ENCODE measurements at regions not wholly inside any gene's neighbourhood (a gene's known extent, or its start where the extent isn't known, plus 50 kb on each side); places are given as distances from the start of the nearest gene placed in this dataset.

- TF ChIP-seq, protein P1, sequence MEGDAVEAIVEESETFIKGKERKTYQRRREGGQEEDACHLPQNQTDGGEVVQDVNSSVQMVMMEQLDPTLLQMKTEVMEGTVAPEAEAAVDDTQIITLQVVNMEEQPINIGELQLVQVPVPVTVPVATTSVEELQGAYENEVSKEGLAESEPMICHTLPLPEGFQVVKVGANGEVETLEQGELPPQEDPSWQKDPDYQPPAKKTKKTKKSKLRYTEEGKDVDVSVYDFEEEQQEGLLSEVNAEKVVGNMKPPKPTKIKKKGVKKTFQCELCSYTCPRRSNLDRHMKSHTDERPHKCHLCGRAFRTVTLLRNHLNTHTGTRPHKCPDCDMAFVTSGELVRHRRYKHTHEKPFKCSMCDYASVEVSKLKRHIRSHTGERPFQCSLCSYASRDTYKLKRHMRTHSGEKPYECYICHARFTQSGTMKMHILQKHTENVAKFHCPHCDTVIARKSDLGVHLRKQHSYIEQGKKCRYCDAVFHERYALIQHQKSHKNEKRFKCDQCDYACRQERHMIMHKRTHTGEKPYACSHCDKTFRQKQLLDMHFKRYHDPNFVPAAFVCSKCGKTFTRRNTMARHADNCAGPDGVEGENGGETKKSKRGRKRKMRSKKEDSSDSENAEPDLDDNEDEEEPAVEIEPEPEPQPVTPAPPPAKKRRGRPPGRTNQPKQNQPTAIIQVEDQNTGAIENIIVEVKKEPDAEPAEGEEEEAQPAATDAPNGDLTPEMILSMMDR (IDR thresholded peaks at IDR 0.05), result peak; percentile 23; the same call in 1 of the 2 replicates
- Mint-ChIP-seq H3K36me3 (ENCODE audit: low read depth) (peaks cover 10% of the 10 kb centered on the region; the same call in 1 of the 2 replicates), H3K9me3 (no peaks in the 10 kb centered on the region), H3K27ac (peak overlapping the region; percentile 83), H3K4me3 (peak overlapping the region; percentile 67), H3K27me3 (ENCODE audit: insufficient read depth) (no peaks in the 10 kb centered on the region), H3K4me1 (ENCODE audit: low read depth) (peaks cover 50% of the 10 kb centered on the region)
- peak; percentile 45 for DNase-seq
Observed at GRCh38 chr6:9481292-9482029, 933.4 kb downstream of the TFAP2A start.

DNA sequence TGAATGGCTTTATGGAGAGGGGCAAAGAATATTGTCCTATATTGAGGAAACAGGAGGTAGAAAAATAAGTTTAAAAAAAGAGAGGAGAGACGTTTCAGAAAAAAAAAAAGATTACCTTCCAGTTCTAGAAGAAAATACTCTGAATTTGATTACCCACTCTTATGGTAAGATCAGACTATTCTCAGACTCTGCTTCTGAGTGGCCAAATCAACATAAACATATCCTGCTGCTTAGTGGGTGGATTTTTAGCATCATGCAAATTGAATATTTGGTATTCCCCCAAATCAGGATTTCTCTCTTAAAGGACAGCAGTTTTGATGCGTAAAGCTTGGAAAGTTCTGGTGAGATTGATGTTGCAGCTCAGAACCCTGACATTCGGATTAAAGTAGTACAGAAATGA, 946.6 kb downstream of the TFAP2A start:
- TF ChIP-seq, protein P1 (IDR thresholded peaks at IDR 0.05), result no peak
- H3K27ac Mint-ChIP-seq, result peak overlapping the region; percentile 29; the same call in 1 of the 2 replicates
- peak overlapping the region; percentile 17; the same call in 1 of the 2 replicates for H3K4me3 Mint-ChIP-seq
- H3K9me3 Mint-ChIP-seq, result no peaks in the 10 kb centered on the region
- H3K27me3 Mint-ChIP-seq (ENCODE audit: insufficient read depth), result no peaks in the 10 kb centered on the region
- H3K36me3 Mint-ChIP-seq (ENCODE audit: low read depth), result no peaks in the 10 kb centered on the region
- peaks cover 21% of the 10 kb centered on the region for H3K4me1 Mint-ChIP-seq (ENCODE audit: low read depth)
- DNase-seq, result no peak

GRCh38 chr6:9467741-9468140, 947.1 kb downstream of the TFAP2A start:
- no peaks in the 10 kb centered on the region for H3K9me3 Mint-ChIP-seq
- H3K27ac Mint-ChIP-seq, result peak overlapping the region; percentile 29; the same call in 1 of the 2 replicates
- no peaks in the 10 kb centered on the region for H3K36me3 Mint-ChIP-seq (ENCODE audit: low read depth)
- peaks cover 21% of the 10 kb centered on the region for H3K4me1 Mint-ChIP-seq (ENCODE audit: low read depth)
- H3K4me3 Mint-ChIP-seq, result peak overlapping the region; percentile 17; the same call in 1 of the 2 replicates
- H3K27me3 Mint-ChIP-seq (ENCODE audit: insufficient read depth), result no peaks in the 10 kb centered on the region
- TF ChIP-seq, protein P1 (IDR thresholded peaks at IDR 0.05), result no peak
- DNase-seq, result peak; percentile 37

GRCh38 chr6:9464583-9464982, 950.3 kb downstream of the TFAP2A start:
- H3K36me3 Mint-ChIP-seq (ENCODE audit: low read depth), result no peaks in the 10 kb centered on the region
- TF ChIP-seq, protein P1 (IDR thresholded peaks at IDR 0.05), result no peak

GRCh38 chr6:9463311-9463710, 951.6 kb downstream of the TFAP2A start:
- TF ChIP-seq, protein P1 (IDR thresholded peaks at IDR 0.05), result no peak
- no peak overlapping the region for H3K27ac Mint-ChIP-seq
- peak; percentile 3 for DNase-seq
- no peaks in the 10 kb centered on the region for H3K27me3 Mint-ChIP-seq (ENCODE audit: insufficient read depth)
- H3K36me3 Mint-ChIP-seq (ENCODE audit: low read depth), result no peaks in the 10 kb centered on the region
- H3K4me1 Mint-ChIP-seq (ENCODE audit: low read depth), result peaks cover 12% of the 10 kb centered on the region
- no peak overlapping the region for H3K4me3 Mint-ChIP-seq
- H3K9me3 Mint-ChIP-seq, result no peaks in the 10 kb centered on the region

More at GRCh38 chr6:9464583-9464982, 950.3 kb downstream of the TFAP2A start:
- no peak for DNase-seq
- Mint-ChIP-seq H3K27me3 (ENCODE audit: insufficient read depth) (no peaks in the 10 kb centered on the region), H3K27ac (no peak overlapping the region), H3K9me3 (no peaks in the 10 kb centered on the region), H3K4me1 (ENCODE audit: low read depth) (peaks cover 13% of the 10 kb centered on the region), H3K4me3 (no peak overlapping the region)

Measured in HFFc6 (cell line).